Esophagus muscularis mucosa (tissue), 4 donors: ENCODE measurements at regions not wholly inside any gene's neighbourhood (a gene's known extent, or its start where the extent isn't known, plus 50 kb on each side); places are given as distances from the start of the nearest gene placed in this dataset.
"Not testable (repeated sequence)": the region's sequence is repeated elsewhere in the genome, so short reads cannot be mapped to it uniquely, and the experiment has no call there.

Source experiments
- DNase-seq: peaks from one replicate; pipeline ENCODE4 v3.0.0-alpha.2; 2017; ENCODE audit errors: extremely low spot score
- H3K27ac ChIP-seq, 4 donors: fragments of 200-600 bp; sonication (generic); replicated peaks in 1 of 4; 1 replicate in 3 of 4; 2 replicates in 1 of 4; pipeline ENCODE4 v1.5.1; 2016 to 2019; ENCODE audit warnings: mild to moderate bottlenecking in 1 of 4
- H3K27me3 ChIP-seq, 4 donors: fragments of 200-600 bp; sonication (generic); one replicate each; pipeline versions ENCODE4 v1.5.1 to v1.6.0; 2016 to 2019
- H3K36me3 ChIP-seq, 4 donors: fragments of 200-600 bp; sonication (generic); one replicate each; pipeline ENCODE4 v1.5.1; 2016 to 2019
- H3K4me1 ChIP-seq, 4 donors: fragments of 200-600 bp; sonication (generic); one replicate each; pipeline ENCODE4 v1.5.1; 2016 to 2019
- H3K4me3 ChIP-seq, 4 donors: fragments of 200-600 bp; sonication (generic); 1 replicate in 2 of 4; 2 replicates in 2 of 4; pipeline ENCODE4 v1.5.1; 2016 to 2019; ENCODE audit warnings: mild to moderate bottlenecking in 4 of 4, moderate library complexity in 1 of 4
- H3K9me3 ChIP-seq, 4 donors: fragments of 200-600 bp; sonication (generic); 1 replicate in 3 of 4; 2 replicates in 1 of 4; pipeline ENCODE4 v1.5.1; 2016 to 2019
- CTCF ChIP-seq, 3 experiments: fragments of 200-600 bp in 2 of 3; fragments of 450-650 bp in 1 of 3; sonication (generic) in 2 of 3; IDR thresholded peaks; one replicate each; pipeline ENCODE4 v1.5.1; 2017 to 2019; ENCODE audit warnings: antibody characterized with exemption in 3 of 3, mild to moderate bottlenecking in 2 of 3, moderate library complexity in 1 of 3
- EP300 ChIP-seq: sonication (generic); formaldehyde crosslinking; IDR thresholded peaks from one replicate; pipeline ENCODE4 v1.6.1; 2017; ENCODE audit warnings: antibody characterized with exemption
- POLR2A ChIP-seq: fragments of 450-650 bp; IDR thresholded peaks from one replicate; pipeline ENCODE4 v1.6.1; 2017; ENCODE audit warnings: antibody characterized with exemption, moderate library complexity, mild to moderate bottlenecking, low read depth
- POLR2AphosphoS5 ChIP-seq, 2 donors: sonication (generic); formaldehyde crosslinking; IDR thresholded peaks; one replicate each; pipeline ENCODE4 v1.6.1; 2017; ENCODE audit warnings: antibody characterized with exemption in 2 of 2
- WGBS: methylation state at CpG from one replicate; pipeline ENCODE4 v1.1.5; 2018; 5-methylcytosine and 5-hydroxymethylcytosine counted together
- intact Hi-C: fragments of 100-400 bp; cut with DNase I; formaldehyde crosslinking; loops from one replicate; pipeline ENCODE4 v1.15.1; 2023

- TF ChIP-seq CTCF (IDR thresholded peaks at IDR 0.05) (no peak), POLR2AphosphoS5 (IDR thresholded peaks at IDR 0.05) (no peak), POLR2A (no peak), EP300 (no peak)
- no peaks in the 10 kb centered on the region for H3K36me3 ChIP-seq
- DNase-seq: no peak
- H3K4me3 ChIP-seq: no peak overlapping the region
- H3K9me3 ChIP-seq: no peaks in the 10 kb centered on the region
- no peak overlapping the region for H3K27ac ChIP-seq
- 61% methylated on average over 1 of the region's 1 CpG for whole genome bisulfite sequencing
- H3K4me1 ChIP-seq: no peaks in the 10 kb centered on the region
- intact Hi-C loops: no loop called here
- H3K27me3 ChIP-seq: no peaks in the 10 kb centered on the region
Measured at GRCh38 chr18:1505856-1506255, 601.2 kb downstream of the ADCYAP1 start.

- Histone ChIP-seq H3K4me1 (no peaks in the 10 kb centered on the region), H3K36me3 (no peaks in the 10 kb centered on the region), H3K27ac (no peak overlapping the region), H3K27me3 (peaks cover 0 to 10% (median 0%) of the 10 kb centered on the region in 4 donors), H3K4me3 (no peak overlapping the region), H3K9me3 (no peaks in the 10 kb centered on the region)
- intact Hi-C loops: no loop called here
- 90% methylated on average over 3 of the region's 4 CpGs for WGBS
- DNase-seq: no peak
- no peak for TF ChIP-seq POLR2AphosphoS5 (IDR thresholded peaks at IDR 0.05)
- no peak for TF ChIP-seq EP300
- TF ChIP-seq POLR2A: no peak
- no peak for TF ChIP-seq CTCF (IDR thresholded peaks at IDR 0.05)
Measured at GRCh38 chr18:1510542-1511179, 606.0 kb downstream of the ADCYAP1 start.

DNA sequence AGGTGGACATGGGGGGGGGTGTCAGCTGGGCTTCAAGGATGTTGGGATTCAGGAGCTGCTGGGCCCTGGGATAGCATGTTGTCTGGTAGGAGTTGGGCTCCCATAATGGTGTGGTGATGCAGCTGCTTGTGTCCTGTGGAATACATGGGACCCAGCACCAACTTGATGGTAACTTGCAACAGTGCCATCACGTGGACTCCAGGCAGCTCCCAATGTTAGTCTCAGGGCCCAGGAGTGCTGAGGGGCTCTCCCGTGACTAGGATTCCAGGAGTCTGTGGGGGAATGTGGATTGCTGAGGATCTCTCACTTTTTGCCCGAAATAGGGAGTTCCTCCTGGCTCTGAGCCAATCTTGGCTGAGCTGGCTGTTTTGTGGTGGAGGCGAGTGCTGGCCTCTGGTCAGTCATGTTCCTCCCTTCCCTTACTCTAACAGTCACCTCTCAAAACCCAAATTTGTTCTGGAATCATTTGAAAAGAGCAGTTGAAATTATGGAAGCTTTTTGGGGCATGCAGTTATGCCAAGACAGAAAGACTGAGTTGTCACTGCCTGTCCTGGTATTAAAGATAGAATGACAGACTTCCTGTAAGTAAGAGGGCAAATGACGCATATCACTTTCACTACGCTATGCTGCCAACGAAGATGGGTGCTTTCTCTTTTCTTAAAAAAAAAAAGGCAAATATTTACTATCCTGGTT lies 607.1 kb downstream of the ADCYAP1 start:
- Histone ChIP-seq H3K27ac (no peak overlapping the region), H3K9me3 (no peaks in the 10 kb centered on the region), H3K4me3 (no peak overlapping the region), H3K4me1 (no peaks in the 10 kb centered on the region), H3K36me3 (no peaks in the 10 kb centered on the region), H3K27me3 (peaks cover 0 to 10% (median 0%) of the 10 kb centered on the region in 4 donors)
- intact Hi-C loops: no loop called here
- 53% methylated on average over 3 of the region's 7 CpGs for WGBS
- no peak for DNase-seq
- TF ChIP-seq CTCF (IDR thresholded peaks at IDR 0.05): no peak
- TF ChIP-seq EP300: no peak
- no peak for TF ChIP-seq POLR2A
- no peak for TF ChIP-seq POLR2AphosphoS5 (IDR thresholded peaks at IDR 0.05)

- Histone ChIP-seq H3K4me1 (no peaks in the 10 kb centered on the region), H3K4me3 (no peak overlapping the region), H3K36me3 (no peaks in the 10 kb centered on the region), H3K27me3 (peaks cover 0 to 10% (median 0%) of the 10 kb centered on the region in 4 donors), H3K27ac (no peak overlapping the region), H3K9me3 (no peaks in the 10 kb centered on the region)
- intact Hi-C loops: no loop called here
- no peak for TF ChIP-seq POLR2AphosphoS5 (IDR thresholded peaks at IDR 0.05)
- no peak for TF ChIP-seq CTCF (IDR thresholded peaks at IDR 0.05)
- TF ChIP-seq POLR2A: no peak
- TF ChIP-seq EP300: no peak
- WGBS: 46% methylated on average over 1 of the region's 1 CpG
- DNase-seq: no peak
Measured at GRCh38 chr18:1513519-1513918, 608.8 kb downstream of the ADCYAP1 start.

DNA sequence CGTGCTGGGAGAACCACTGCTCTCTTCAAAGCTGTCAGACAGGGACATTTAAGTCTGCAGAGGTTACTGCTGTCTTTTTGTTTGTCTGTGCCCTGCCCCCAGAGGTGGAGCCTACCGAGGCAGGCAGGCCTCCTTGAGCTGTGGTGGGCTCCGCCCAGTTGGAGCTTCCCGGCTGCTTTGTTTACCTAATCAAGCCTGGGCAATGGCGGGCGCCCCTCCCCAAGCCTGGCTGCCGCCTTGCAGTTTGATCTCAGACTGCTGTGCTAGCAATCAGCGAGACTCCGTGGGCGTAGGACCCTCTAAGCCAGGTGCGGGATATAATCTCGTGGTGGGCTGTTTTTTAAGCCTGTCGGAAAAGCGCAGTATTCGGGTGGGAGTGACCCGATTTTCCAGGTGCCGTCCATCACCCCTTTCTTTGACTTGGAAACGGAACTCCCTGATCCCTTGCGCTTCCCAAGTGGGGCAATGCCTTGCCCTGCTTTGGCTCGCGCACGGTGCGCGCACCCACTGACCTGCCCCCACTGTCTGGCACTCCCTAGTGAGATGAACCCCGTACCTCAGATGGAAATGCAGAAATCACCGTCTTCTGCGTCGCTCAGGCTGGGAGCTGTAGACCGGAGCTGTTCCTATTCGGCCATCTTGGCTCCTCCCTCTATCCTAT lies 617.0 kb downstream of the ADCYAP1 start:
- H3K4me3 ChIP-seq, H3K27ac ChIP-seq, DNase-seq, H3K36me3 ChIP-seq, intact Hi-C loops, H3K9me3 ChIP-seq, H3K4me1 ChIP-seq, H3K27me3 ChIP-seq: not testable (repeated sequence)
- 80% methylated on average over 21 of the region's 30 CpGs for WGBS
